ENCODE measurements at regions not wholly inside any gene's neighbourhood (a gene's known extent, or its start where the extent isn't known, plus 50 kb on each side); places are given as distances from the start of the nearest gene placed in this dataset.
"Not testable (repeated sequence)": the region's sequence is repeated elsewhere in the genome, so short reads cannot be mapped to it uniquely, and the experiment has no call there.

- peak; percentile 38 for DNase-seq
Measured at GRCh38 chr10:6678211-6678803, 98.2 kb upstream of the PRKCQ start.

GRCh38 chr10:6677129-6677528 lies 97.1 kb upstream of the PRKCQ start:
- DNase-seq = not testable (repeated sequence)

- peak; percentile 22 for DNase-seq
Measured at GRCh38 chr10:6674291-6674690, 94.2 kb upstream of the PRKCQ start.

- DNase-seq = no peak
Measured at GRCh38 chr10:6671976-6672375, 91.9 kb upstream of the PRKCQ start.

- peak; percentile 47 for DNase-seq
Measured at GRCh38 chr10:6669269-6669859, 89.3 kb upstream of the PRKCQ start.

- peak; percentile 62 for DNase-seq
Measured at GRCh38 chr10:6667679-6668270, 87.7 kb upstream of the PRKCQ start.

- no peak for DNase-seq
Measured at GRCh38 chr10:6667150-6667549, 87.1 kb upstream of the PRKCQ start.

GRCh38 chr10:6665847-6666246 lies 85.8 kb upstream of the PRKCQ start:
- DNase-seq = no peak

GRCh38 chr10:6660460-6660859 lies 80.4 kb upstream of the PRKCQ start:
- DNase-seq = no peak

- no peak for DNase-seq
Measured at GRCh38 chr10:6659451-6659850, 79.4 kb upstream of the PRKCQ start.

GRCh38 chr10:6657669-6658068 lies 77.6 kb upstream of the PRKCQ start:
- DNase-seq = no peak

GRCh38 chr10:6657196-6657595 lies 77.1 kb upstream of the PRKCQ start:
- DNase-seq = no peak

GRCh38 chr10:6654571-6654970 lies 74.5 kb upstream of the PRKCQ start:
- DNase-seq = no peak

GRCh38 chr10:6650586-6650985 lies 70.5 kb upstream of the PRKCQ start:
- no peak for DNase-seq

GRCh38 chr10:6649903-6650302 lies 69.8 kb upstream of the PRKCQ start:
- no peak for DNase-seq

- DNase-seq = no peak
Measured at GRCh38 chr10:6648894-6649720, 69.0 kb upstream of the PRKCQ start.

GRCh38 chr10:6647811-6648526 lies 67.9 kb upstream of the PRKCQ start:
- no peak for DNase-seq

GRCh38 chr10:6643962-6644361 lies 63.9 kb upstream of the PRKCQ start:
- no peak for DNase-seq

GRCh38 chr10:6642876-6643275 lies 62.8 kb upstream of the PRKCQ start:
- DNase-seq = no peak

GRCh38 chr10:6640433-6641040 lies 60.5 kb upstream of the PRKCQ start:
- no peak for DNase-seq

GRCh38 chr10:6637053-6637452 lies 57.0 kb upstream of the PRKCQ start:
- DNase-seq = no peak

GRCh38 chr10:6635784-6636183 lies 55.7 kb upstream of the PRKCQ start:
- no peak for DNase-seq
